ENCODE measurements at regions not wholly inside any gene's neighbourhood (a gene's known extent, or its start where the extent isn't known, plus 50 kb on each side); places are given as distances from the start of the nearest gene placed in this dataset.
"Not testable (repeated sequence)": the region's sequence is repeated elsewhere in the genome, so short reads cannot be mapped to it uniquely, and the experiment has no call there.

- no peak for TF ChIP-seq CTCF (IDR thresholded peaks at IDR 0.05; ENCODE audit: low read depth, low read length)
- DNase-seq (ENCODE audit: low read depth, low spot score) = no peak
- in situ Hi-C loops (cut with HindIII; ENCODE audit: low sequenced_read_pairs) = no loop called here
- no peak overlapping the region for H3K4me3 ChIP-seq (ENCODE audit: low read depth, low read length)
Measured at GRCh38 chr22:44645531-44645930, 56.5 kb upstream of the PRR5 start.

- no peak for DNase-seq (ENCODE audit: low read depth, low spot score)
- TF ChIP-seq CTCF (IDR thresholded peaks at IDR 0.05; ENCODE audit: low read depth, low read length) = no peak
- in situ Hi-C loops (cut with HindIII; ENCODE audit: low sequenced_read_pairs) = no loop called here
- H3K4me3 ChIP-seq (ENCODE audit: low read depth, low read length) = no peak overlapping the region
Measured at GRCh38 chr22:44645083-44645482, 56.9 kb upstream of the PRR5 start.

- DNase-seq (ENCODE audit: low read depth, low spot score); H3K4me3 ChIP-seq (ENCODE audit: low read depth, low read length); in situ Hi-C loops (cut with HindIII; ENCODE audit: low sequenced_read_pairs): not testable (repeated sequence)
Measured at GRCh38 chr22:44643526-44644101, 58.4 kb upstream of the PRR5 start.

- TF ChIP-seq CTCF (IDR thresholded peaks at IDR 0.05; ENCODE audit: low read depth, low read length) = no peak
- in situ Hi-C loops (cut with HindIII; ENCODE audit: low sequenced_read_pairs) = no loop called here
- DNase-seq (ENCODE audit: low read depth, low spot score) = no peak
- no peak overlapping the region for H3K4me3 ChIP-seq (ENCODE audit: low read depth, low read length)
Measured at GRCh38 chr22:44642096-44642644, 59.8 kb upstream of the PRR5 start.

GRCh38 chr22:44640618-44641155, 61.3 kb upstream of the PRR5 start:
- DNase-seq (ENCODE audit: low read depth, low spot score) = no peak

GRCh38 chr22:44639891-44640617, 62.0 kb upstream of the PRR5 start:
- no peak overlapping the region for H3K4me3 ChIP-seq (ENCODE audit: low read depth, low read length)
- TF ChIP-seq CTCF (IDR thresholded peaks at IDR 0.05; ENCODE audit: low read depth, low read length) = no peak
- in situ Hi-C loops (cut with HindIII; ENCODE audit: low sequenced_read_pairs) = no loop called here
- DNase-seq (ENCODE audit: low read depth, low spot score) = no peak

More at GRCh38 chr22:44640618-44641155, 61.3 kb upstream of the PRR5 start:
- no peak for TF ChIP-seq CTCF (IDR thresholded peaks at IDR 0.05; ENCODE audit: low read depth, low read length)
- in situ Hi-C loops (cut with HindIII; ENCODE audit: low sequenced_read_pairs) = no loop called here
- H3K4me3 ChIP-seq (ENCODE audit: low read depth, low read length) = no peak overlapping the region

All from astrocyte of the spinal cord (primary cell).